LNCAP (cell line): ENCODE measurements at regions not wholly inside any gene's neighbourhood (a gene's known extent, or its start where the extent isn't known, plus 50 kb on each side); places are given as distances from the start of the nearest gene placed in this dataset.

Experiments
- CTCF ChIP-seq: fragments of 450-650 bp; IDR thresholded peaks from 2 replicates; pipeline ENCODE4 v1.5.1; 2017; ENCODE audit warnings: mild to moderate bottlenecking

DNA sequence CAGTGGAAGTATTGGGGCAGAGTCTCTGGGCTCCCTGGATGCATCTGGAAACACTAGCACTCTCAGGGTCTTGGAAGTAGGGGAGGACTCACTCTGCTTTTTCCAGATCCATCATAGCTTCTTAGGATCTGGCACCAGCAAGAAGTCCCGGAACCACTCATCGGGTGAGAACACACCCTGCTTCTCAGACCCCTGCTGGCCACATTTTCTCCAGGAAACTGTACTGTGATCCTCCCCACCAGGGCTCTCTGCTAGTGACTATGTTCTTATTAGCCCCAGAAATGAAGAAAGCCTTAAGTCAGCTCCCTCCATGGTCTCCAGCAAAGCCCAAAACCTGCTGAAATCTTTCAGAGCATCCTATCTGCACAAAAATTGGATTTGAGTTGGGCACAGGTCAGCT lies 197.3 kb upstream of the GADL1 start:
- no peak for TF ChIP-seq CTCF

DNA sequence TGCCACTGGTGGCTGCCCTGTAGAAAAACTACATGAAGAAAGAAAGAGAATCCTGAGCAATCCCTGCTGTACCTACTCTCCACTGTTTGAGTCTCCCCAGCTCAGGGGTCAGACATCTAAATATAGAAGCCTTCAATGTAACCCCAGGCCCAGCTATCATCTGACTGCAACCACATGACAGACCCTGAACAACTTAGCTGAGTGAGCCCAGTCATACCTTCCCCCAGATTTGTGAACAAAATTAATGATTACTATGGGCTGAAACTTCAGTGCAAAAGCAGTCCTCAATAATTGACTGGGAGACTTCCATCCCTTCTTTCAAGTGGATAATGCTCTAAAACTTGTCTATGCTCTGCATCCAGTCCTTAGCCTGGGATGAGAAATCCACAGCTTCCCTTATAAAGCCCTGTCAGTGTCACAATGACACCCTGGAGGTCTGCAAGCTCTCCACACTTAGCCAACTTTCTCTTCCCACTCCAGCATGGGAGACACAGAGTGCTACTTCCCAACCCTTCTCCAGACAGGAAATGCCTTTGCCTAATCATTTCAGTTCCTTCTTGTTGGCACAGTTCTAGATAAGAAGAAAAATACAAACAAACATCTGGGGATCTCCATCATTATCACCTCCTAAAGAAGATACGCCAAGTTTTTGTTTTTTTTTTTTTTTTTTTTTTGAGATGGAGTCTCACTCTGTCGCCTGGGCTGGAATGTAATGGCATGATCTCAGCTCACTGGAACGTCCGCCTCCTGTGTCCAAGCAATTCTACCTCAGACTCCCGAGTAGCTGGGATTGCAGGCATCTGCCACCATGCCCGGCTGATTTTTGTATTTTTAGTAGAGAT lies 198.5 kb upstream of the GADL1 start:
- no peak for TF ChIP-seq CTCF

DNA sequence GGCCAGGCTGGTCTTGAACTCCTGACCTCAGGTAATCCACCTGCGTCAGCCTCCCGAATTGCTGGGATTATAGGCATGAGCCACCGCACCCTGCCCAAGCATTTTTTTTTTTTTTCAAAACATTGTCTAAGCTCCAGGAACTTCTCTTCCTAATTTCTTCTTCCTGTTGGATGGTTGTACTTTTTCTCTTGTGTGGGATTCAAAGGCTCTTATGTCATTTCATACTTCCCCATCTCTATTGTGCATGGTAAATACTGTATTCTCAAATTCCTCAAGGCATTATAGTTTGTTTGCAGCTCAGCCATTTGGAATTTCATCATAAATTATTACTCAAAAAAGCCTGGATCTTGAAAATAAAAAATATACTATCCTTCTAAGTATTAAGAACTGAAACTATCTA lies 199.1 kb upstream of the GADL1 start:
- TF ChIP-seq CTCF, result no peak

DNA sequence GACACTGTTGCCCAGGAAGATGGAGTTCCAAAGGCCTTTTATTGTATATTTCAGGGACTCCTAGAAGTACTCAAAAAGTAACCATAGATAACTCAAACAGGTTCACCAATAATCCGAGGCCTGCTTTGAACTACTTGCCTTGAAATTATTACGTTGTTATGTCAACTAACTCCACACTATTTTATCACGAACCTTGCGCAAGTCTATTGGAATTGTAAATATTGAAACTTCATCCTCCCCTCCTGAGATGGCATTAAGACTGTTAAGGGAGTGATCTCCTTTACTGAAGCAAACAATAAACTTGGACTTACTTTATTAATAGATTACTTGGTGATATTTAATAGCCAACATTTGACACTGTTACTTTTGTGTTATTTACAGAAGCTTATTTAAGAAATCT lies 199.6 kb upstream of the GADL1 start:
- TF ChIP-seq CTCF, result no peak

GRCh38 chr3:31095255-31095654 lies 200.8 kb upstream of the GADL1 start:
- TF ChIP-seq CTCF, result no peak

- TF ChIP-seq CTCF, result no peak
Measured at GRCh38 chr3:31096661-31097395, 202.4 kb upstream of the GADL1 start.

DNA sequence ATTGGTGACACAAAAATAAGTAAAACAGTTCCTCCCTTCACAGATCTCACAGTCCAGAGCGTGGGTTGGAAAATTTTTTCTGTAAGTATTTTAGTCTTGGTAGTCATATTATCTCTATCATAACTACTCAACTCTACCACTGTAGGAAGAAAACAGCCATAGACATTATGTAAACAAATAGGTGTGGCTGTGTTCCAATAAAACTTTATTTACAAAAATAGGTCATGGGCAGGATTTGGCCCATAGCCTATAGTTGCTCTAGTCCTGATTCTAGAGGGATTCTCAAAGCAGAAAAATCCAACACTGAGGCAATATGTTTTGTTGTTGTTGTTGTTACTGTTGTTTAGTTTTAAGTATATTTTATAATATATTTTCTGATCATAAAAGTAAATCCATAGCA lies 206.1 kb upstream of the GADL1 start:
- TF ChIP-seq CTCF, result no peak
